ENCODE measurements at regions not wholly inside any gene's neighbourhood (a gene's known extent, or its start where the extent isn't known, plus 50 kb on each side); places are given as distances from the start of the nearest gene placed in this dataset.

GRCh38 chr5:158082696-158083287 is 223.8 kb upstream of the CLINT1 start:
- Histone ChIP-seq H3K9me3 (no peaks in the 10 kb centered on the region), H3K27ac (no peak overlapping the region), H3K27me3 (peaks cover 0 to 2% of the 10 kb centered on the region in 2 donors), H3K36me3 (no peaks in the 10 kb centered on the region), H3K4me1 (no peaks in the 10 kb centered on the region), H3K4me3 (no peak overlapping the region)
- intact Hi-C loops (cut with DNase I; ENCODE audit: low total_unique reads) = no loop called here
- TF ChIP-seq CTCF (IDR thresholded peaks at IDR 0.05) = no peak
- no peak for DNase-seq

- H3K4me3 ChIP-seq = no peak overlapping the region
- no peak for TF ChIP-seq CTCF (IDR thresholded peaks at IDR 0.05)
- peaks cover 0 to 5% (median 2%) of the 10 kb centered on the region in 4 donors for H3K4me1 ChIP-seq
- DNase-seq = no peak
- peaks cover 0 to 2% of the 10 kb centered on the region in 2 donors for H3K27me3 ChIP-seq
- intact Hi-C loops (cut with DNase I; ENCODE audit: low total_unique reads) = no loop called here
- no peak overlapping the region for H3K27ac ChIP-seq
- H3K9me3 ChIP-seq = no peaks in the 10 kb centered on the region
- H3K36me3 ChIP-seq = no peaks in the 10 kb centered on the region
These were observed 221.2 kb upstream of the CLINT1 start for GRCh38 chr5:158080112-158080511.

GRCh38 chr5:158079097-158079496 is 220.2 kb upstream of the CLINT1 start:
- H3K27ac ChIP-seq = no peak overlapping the region
- no peak for TF ChIP-seq CTCF (IDR thresholded peaks at IDR 0.05)
- intact Hi-C loops (cut with DNase I; ENCODE audit: low total_unique reads) = loop anchor here (10.0 kb wide), 2 partner anchors 1026 to 1056 kb away; no protein-coding TSS in a partner anchor
- no peak for DNase-seq
- H3K4me3 ChIP-seq = no peak overlapping the region
- H3K9me3 ChIP-seq = no peaks in the 10 kb centered on the region
- peaks cover 0 to 5% (median 2%) of the 10 kb centered on the region in 4 donors for H3K4me1 ChIP-seq
- peaks cover 0 to 2% of the 10 kb centered on the region in 2 donors for H3K27me3 ChIP-seq
- no peaks in the 10 kb centered on the region for H3K36me3 ChIP-seq

GRCh38 chr5:158074992-158075769 is 216.2 kb upstream of the CLINT1 start:
- Histone ChIP-seq H3K36me3 (no peaks in the 10 kb centered on the region), H3K27ac (no peak overlapping the region), H3K27me3 (no peaks in the 10 kb centered on the region), H3K4me3 (peak overlapping the region; percentile 21 to 41), H3K4me1 (peaks cover 0 to 5% (median 2%) of the 10 kb centered on the region in 4 donors), H3K9me3 (no peaks in the 10 kb centered on the region)
- peak; percentile 43 to 70 for DNase-seq
- TF ChIP-seq CTCF (IDR thresholded peaks at IDR 0.05) = peak; percentile 76 to 82
- intact Hi-C loops (cut with DNase I; ENCODE audit: low total_unique reads) = loop anchor here (10.0 kb wide), 2 partner anchors 1030 to 1060 kb away; no protein-coding TSS in a partner anchor

GRCh38 chr5:158074597-158074991 is 215.6 kb upstream of the CLINT1 start:
- H3K27ac ChIP-seq = no peak overlapping the region
- no peaks in the 10 kb centered on the region for H3K36me3 ChIP-seq
- no peaks in the 10 kb centered on the region for H3K27me3 ChIP-seq
- H3K4me1 ChIP-seq = peaks cover 0 to 5% (median 2%) of the 10 kb centered on the region in 4 donors
- no peak for DNase-seq
- no peak overlapping the region for H3K4me3 ChIP-seq
- no peaks in the 10 kb centered on the region for H3K9me3 ChIP-seq
- no peak for TF ChIP-seq CTCF (IDR thresholded peaks at IDR 0.05)
- intact Hi-C loops (cut with DNase I; ENCODE audit: low total_unique reads) = loop anchor here (10.0 kb wide), 2 partner anchors 1030 to 1060 kb away; no protein-coding TSS in a partner anchor

All from tibial artery (tissue), 4 donors.